ENCODE measurements at regions not wholly inside any gene's neighbourhood (a gene's known extent, or its start where the extent isn't known, plus 50 kb on each side); places are given as distances from the start of the nearest gene placed in this dataset.
"Not testable (repeated sequence)": the region's sequence is repeated elsewhere in the genome, so short reads cannot be mapped to it uniquely, and the experiment has no call there.

DNA sequence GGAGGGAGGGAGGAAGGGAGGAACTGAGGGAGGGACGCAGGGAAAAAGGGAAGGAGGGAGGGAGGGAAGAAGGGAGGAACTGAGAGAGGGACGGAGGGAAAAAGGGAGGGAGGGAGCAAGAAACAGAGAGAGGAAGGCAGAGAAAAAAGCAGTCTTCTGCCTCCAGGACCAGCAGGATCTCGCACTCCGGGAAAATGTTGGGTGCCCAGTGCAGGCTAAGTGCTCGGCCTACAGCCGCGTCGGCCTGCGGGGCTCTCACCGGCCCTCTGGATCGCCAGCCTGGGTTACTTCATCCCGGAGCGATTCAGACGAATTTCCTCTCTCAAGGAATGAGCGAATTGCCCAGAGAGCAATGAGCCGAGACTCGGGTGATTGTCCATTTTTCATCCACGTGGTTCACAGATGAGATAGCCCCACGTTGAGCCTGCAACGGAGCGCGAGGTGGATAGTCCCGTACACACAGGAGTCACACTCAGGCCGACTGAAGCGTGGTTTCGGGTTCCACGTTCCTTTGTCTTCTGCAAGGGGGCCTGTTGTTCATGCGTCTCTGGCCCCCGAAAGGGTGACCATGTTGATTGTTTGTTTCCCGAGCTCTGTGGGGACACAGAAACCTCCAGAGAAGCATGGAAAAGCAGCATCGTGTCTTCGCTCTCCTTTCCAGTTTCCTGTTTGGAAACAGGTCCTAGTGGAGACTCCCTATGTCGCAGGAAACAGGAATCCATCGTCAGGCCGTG, 1937.1 kb upstream of the DEFB115 start:
- not testable (repeated sequence) for DNase-seq

DNA sequence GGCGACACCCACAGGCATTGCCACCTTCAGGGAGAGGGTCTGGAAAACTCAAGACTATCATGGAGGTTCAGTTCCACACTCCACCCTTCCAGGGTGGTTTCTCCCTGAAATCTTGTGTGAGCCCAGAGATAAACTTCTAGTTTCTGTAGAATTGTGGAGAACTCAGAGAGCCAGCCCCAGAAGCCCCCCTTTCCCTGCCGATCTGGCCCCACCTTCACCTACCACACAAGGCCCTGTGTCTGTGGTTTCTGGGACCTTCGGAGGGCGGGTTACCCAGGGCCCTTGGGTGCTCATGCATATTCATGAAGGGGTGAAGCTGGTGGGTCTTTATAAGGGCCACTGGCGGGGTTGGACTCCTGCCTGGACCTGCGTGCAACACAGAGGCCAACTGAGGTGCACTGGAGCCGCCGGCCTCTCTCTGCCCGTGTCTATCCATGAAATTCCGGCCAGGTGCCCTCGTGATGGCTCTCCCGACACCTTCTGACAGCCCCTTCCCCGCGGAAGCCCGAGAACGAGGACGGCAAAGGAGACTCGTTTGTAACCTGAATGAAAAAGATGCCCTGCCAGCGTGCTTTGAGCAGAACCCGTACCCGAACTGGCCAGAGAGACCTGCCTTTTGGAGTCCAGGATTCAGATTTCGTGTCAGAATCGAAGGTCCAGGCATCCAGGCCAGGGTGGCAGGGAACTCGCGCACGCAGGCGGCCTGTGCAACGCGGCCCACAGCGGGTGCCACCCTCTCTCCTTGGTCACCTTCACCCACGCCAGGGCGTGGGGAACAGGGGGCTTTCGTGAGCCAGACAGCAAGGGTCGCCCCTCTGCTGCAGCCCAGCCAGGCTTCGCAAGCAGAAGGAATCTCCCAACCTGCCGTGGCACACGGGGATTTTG, 1933.6 kb upstream of the DEFB115 start:
- not testable (repeated sequence) for DNase-seq

DNA sequence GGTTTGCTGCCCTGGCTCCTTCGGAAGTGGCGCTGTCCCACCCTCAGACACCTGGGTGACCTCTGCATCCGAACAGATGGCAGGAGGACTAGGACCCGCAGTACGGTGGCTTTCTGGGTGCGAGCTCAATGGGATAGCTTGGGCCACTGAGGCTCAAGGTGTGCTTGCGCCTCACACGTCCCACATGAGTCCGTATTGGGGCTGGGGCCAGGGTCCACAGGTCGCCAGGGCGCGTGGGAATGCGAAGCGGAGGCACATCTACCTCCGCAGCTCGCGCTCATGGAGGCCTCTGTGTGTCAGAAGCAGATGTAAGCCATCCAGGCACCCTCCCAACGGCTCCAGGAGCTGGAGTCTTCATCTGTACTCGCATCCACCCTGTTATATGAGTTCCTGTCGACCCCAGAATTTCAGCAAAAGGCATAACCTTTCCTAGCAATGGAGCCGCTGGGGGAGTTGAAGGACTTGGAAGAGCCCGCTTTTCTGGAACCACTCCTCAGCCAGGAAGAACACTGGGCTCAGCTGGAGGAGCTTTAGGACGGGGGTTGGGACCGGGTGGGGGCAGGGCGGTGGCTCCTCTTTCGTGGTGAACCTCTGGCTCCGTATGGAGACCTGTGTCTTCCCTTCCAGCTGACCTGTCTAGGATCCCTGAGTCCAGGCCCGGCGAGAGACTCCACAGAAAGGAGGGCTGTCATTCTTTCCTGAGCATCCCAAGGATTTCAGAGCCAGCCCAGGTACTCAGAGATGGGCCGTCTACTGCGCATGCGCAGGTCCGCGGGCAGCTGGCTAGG, 1932.8 kb upstream of the DEFB115 start:
- not testable (repeated sequence) for DNase-seq

DNA sequence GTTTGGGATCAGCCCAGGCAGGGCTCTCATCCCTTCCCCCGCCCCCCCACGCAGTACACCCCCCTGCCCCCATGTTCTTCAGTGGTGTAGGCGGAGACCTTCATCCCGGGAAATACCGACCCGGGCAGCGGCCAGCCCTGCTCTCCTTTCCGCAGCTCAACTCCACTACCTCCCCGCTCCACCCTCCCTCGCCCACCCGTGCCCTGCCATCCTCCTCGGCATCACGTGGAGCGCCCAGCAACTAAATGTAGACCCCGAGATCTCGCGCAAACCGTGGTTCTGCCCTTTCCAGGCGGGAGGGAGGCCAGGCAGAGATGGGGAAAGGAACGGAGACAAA, 1932.2 kb upstream of the DEFB115 start:
- no peak for DNase-seq

DNA sequence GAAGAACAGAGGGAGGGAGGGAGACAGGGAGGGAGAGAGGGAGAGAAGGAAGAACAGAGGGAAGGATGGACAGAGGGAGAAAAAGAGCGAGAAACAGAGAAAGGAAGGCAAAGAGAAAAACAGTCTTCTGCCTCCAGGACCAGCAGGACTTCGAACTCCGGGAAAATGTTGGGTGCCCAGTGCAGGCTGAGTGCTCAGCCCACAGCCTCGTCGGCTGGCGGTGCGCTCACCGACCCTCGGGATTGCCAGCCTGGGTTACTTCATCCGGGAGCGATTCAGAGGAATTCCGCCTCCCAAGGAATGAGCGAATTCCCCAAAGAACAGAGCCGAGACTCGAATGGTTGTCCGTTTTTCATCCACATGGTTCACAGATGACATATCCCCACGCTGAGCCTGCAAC, 1931.7 kb upstream of the DEFB115 start:
- not testable (repeated sequence) for DNase-seq

DNA sequence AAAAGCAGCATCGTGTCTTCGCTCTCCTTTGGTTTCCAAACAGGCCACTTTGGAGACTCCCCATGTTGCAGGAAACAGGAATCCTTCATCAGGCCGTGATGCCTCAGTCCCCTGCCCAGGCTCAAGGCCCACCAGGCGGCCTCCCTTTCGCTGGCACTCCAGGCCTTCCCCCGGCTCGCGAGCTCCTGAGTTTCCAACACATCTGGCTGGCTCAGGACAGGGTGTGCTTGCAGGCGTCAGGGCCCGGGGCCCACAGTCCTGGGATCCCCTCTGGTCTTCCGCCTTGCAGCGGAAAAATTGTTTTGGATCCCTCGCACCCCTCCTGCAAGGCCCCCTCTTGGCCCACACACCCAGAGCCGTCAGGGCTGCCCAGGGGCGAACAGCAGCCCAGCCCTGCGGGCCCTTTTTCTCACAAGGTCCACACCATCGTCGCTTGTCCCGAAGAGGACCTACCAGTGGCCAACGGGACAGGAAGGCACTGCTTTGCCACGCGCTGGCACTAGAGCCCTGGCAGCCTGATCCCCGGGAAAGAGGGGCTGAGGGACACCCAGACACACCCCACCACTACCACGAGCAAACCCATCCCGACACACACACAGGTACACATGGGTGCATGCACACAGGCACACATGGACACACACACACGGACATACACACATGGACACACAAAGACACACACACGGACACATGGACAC, 1930.9 kb upstream of the DEFB115 start:
- DNase-seq = no peak

DNA sequence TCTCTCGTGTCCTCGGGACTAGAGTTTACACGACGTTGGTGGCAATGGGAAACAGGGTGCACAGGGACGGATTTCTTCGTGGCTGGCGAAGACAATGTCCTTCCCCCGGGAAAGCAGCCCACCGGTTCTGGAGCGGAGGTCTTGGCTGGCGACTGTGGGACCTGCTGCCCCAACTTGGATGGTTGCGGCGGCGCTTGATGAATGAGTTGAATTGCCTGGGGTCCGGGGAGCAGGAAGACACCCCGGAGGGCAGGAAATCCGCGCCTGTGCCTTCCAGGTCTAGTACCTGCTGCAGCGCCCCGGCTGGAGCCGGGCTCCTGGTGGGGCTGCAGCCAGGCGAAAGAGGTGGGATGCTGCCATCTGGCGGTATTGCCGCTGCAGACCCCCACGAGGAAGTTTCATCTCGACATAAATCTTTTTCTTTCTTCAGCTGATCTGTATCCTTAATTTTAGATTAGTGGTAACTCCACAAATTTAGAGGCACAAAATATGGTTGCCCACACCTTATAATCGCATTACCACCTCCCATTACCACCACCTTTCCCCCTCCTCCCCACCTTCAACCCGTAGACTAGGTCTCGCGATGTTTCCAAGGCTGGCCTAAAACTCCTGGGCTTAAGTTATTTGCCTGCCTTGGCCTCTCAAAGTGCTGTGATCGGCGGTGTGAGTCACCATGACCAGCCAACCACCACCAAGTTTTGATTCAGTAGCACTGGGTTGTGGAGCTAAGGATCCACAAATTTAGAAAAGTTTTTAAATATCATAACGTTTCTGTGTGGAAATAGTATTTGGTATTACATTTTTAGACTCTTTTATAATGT, 1929.7 kb upstream of the DEFB115 start:
- peak in 1 of 2 experiments; percentile 36 for DNase-seq

DNA sequence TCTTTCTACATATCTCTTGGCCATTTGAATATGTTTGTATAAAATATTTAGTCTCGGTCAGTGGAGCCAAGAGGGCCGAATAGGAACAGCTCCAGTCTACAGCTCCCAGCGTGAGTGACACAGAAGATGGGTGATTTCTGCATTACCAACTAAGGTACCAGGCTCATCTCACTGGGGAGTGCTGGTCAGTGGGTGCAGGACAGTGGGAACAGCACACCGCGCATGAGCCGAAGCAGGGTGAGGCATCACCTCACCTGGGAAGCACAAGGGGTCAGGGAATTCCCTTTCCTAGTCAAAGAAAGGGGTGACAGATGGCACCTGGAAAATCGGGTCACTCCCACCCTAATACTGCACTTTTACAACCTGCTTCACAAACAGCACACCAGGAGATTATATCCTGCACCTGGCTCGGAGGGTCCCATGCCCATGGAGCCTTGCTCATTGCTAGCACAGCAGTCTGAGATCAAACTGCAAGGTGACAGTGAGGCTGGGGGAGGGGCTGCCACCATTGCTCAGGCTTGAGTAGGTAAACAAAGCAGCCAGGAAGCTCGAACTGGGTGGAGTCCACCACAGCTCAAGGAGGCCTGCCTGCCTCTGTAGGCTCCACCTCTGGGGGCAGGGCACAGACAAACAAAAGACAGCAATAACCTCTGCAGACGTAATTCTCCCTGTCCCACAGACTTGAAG, 1926.9 kb upstream of the DEFB115 start:
- DNase-seq = not testable (repeated sequence)

DNA sequence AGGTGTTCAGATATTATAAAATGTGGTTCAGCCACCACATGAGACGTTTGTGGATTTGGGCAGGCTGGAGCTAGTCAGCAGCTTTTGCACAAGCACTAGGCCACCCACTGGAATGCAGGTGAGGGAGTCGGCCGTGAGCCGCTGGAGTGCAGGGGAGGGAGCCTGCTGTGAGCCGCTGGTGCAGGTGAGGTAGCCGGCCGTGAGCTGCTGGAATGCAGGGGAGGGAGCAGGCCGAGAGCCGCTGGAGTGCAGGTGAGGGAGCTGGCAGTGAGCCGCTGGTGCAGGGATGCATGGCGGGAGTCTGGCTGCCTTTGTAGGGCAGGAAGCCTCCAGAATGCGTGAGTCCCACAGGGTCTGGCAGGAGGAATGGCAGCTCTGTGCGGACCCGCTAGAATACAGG, 1907.6 kb upstream of the DEFB115 start:
- DNase-seq = no peak

DNA sequence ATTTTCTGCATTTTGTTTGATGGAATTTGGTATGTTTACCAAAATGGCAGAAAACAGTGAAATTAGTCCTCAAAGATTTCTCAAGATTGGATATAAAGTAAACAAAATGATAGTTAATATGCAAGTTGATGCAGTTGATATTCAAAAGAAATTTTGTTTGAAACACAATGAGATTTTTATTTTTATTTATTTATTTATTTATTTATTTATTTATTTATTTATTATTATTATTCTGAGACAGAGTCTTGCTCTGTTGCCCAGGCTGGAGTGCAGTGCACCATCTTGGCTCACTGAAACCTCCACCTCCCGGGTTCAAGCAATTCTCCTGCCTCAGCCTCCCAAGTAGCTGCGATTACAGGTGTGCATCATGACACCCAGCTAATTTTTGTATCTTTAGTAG, 1881.5 kb upstream of the DEFB115 start:
- DNase-seq = not testable (repeated sequence)

DNA sequence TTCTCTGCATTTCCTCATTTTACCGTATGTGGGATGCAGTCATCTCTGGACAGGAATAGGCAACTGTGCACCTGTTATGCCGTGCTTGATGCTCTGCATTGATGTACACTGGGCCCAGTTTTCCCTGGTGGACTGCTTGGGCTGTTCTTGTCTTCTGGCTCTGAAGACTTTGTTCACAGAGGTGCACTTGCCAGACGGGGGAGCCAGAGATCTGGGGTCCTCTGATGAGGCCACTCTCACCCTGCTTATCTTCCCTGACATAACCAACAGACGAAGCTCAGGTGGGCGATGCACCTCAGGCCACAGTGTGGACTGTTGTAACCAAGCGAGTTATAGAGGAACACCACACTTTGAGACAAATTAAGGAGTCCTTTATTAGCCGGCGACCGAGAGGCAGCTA, 1864.6 kb upstream of the DEFB115 start:
- DNase-seq = not testable (repeated sequence)

DNA sequence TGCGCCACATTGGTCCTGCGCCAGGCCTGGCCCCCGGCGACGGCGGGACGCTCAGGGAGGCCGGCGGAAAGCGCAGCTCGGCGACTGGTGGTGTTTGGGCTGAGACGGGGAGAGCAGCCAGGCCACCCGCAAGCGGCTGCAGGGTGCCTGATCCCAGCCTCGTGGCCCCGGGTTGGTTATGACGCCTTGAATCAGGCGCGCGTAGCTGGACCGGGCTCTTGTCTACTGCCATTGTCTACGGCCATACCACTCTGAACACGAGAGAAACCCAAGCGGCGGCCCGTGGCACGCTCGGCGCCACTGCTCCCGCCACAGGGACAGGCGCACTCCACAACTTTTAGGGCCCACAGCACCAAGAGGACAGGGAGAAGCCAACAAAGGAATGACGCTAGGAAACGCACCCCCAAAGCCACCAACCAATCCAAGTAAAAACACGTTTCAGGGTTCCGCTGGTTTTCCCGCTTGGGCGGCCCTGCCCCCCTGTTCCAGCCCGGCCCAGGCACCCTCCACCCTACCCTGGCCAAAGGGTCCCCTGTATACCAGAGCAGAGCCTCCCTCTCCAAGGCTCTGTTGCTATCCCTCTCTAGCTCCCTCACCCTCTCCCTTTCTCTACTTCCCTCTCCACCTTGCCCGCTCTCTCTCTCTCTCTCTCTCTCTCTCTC, 1849.3 kb upstream of the DEFB115 start:
- no peak for DNase-seq

DNA sequence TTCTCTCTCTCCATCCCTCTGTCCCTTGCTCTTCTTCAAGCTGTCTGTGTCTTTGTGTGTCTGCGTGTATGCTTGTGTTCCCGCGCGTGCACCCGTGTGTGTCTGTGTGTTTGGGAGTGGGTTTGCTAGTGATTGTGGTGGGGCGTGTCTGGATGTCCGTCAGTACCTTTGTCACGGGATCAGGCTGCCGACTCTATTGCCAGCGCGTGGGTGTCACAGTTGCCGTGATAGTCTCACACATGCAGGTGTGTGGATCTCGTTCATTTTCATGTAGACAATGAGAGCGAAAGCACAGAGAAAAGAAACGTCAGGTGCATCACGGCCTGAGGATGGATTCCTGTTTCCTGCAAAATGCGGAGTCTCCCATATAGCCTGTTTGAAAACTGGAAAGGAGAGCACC, 1848.8 kb upstream of the DEFB115 start:
- DNase-seq = not testable (repeated sequence)

DNA sequence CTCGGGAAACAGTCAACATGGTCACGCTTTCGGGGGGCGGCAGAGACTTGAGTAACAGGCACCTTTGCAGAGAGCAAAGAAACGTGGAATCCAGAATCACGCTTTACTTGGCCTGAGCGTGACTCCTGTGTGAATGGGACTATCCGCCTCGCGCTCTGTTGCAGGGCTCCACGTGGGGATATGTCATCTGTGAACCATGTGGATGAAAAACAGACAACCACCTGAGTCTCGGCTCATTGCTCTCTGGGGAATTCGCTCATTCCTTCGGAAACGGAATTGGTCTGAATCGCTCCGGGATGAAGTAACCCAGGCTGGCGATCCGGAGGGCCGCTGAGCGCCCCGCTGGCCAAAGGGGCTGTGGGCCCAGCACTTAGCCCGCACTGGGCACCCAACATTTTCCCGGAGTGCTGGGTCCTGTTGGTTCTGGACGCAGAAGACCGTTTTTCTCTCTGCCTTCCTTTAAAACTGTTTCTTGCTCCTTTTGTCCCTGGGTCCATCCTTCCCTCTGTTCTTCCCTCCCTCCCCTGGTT, 1848.2 kb upstream of the DEFB115 start:
- not testable (repeated sequence) for DNase-seq

DNA sequence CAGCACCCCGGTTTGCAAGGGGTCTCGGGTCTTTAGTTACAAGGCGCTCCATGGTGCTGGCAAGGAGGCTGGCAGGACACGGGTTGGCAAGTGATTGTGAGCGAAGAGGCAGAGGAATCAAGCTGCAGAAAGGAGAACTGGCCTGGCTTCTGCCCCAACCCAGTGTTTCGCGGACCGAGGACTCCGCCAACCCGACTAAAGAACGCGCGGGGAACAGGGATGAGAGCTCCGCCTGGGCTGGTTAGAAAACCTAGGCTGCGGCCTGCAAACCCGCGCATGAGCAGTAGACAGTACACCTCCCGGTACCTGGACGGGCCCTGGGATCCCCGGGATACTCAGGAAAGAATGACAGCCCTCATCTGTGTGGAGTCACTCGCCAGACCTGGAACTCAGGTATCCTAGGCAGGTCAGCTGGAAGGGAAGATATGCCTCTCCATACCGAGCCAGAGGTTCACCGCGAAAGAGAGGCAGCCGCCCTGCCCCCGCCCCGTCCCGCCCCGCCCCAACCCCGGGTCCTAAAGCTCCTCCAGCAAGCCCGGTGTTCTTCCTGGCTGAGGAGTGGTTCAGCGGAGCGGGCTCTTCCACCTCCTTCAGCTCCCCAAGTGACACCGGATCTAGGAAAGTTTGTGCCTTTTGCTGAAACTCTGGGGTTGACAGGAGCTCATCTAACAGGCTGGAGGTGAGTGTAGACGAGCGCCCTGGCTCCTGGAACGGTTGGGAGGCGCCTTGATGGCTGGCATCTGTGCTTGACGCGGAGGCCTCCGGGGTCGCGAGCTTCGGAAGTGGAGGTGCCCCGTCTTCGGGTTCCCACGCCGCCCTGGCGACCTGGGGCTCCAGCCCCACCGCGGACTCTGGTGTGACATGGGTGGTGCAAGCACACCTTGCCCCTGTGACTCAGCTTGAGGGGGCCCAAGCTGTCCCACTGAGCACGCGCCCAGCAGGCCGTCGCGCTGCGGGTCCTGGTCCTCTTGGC, 1847.3 kb upstream of the DEFB115 start:
- DNase-seq = no peak

DNA sequence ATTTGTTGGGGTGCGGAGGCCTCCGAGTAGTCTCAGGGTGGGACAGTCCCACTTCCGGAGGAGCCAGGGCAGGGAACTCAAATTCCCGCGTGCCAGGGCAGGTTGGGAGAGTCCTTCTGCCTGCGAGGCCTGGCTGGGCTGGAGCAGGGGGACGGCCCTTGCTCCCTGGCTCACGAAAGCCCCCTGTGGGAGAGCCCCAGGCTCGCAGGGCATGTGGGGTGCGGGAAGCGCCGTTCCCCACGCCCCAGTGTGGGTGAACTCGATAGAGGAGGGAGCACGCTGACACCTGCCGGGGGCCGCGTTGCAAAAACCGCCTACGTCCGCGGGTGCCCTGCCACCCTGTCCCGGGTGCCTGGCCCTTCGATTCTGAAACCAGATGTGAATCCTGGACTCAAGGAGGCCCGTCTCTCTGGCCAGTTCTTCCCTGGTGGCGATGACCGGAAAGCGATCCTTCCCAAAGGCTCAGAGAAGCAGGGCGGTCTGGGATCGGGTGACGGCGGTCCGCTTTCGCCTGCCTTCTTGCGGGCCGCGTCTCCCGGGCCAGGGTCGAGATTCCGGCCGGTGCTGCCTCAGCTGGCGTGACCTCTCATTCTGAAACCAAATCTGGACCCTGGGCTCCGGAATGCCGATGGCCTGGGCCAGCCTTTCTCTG, 1846.5 kb upstream of the DEFB115 start:
- no peak for DNase-seq

DNA sequence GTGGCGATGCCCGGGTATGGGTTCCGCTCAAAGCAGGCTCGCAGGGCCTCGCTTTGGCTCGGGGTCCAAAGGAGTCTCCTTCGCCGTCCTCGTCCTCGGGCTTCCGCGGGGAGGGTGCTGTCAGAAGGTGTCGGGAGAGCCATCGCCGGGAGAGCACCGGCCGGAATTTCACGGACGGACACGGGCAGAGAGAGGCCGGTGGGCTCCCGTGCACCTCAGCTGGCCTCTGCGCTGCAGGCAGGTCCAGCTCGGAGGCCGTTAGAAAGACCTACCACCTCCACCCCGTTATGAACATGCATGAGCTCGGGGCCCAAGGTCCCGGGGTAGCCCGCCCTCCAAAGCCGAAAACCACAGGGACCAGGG, 1846.0 kb upstream of the DEFB115 start:
- DNase-seq = not testable (repeated sequence)

DNA sequence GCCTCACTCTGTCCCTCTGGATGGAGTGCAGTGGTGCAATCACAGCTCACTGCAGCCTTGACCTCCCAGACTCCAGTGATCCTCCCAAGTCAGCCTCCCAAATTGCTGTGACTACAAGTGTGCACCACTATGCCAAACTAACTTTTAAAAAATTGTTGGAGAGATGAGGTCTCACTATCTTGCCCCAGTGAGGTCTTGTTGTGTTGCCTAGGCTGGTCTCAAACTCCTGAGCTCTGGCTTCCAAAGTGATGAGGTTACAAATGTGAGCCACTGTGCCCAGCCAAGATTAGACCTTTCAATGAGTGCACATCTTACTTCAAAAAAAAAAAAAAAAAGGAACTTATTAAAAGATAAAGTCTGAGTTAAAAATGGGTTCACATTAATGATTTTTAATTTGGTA, 1838.1 kb upstream of the DEFB115 start:
- DNase-seq = no peak
